Jurkat, Clone E6-1 (cell line): ENCODE measurements at regions not wholly inside any gene's neighbourhood (a gene's known extent, or its start where the extent isn't known, plus 50 kb on each side); places are given as distances from the start of the nearest gene placed in this dataset.

ENCODE experiments used
- DNase-seq: peaks from one replicate; pipeline ENCODE4 v3.0.0-alpha.2; 2011; ENCODE audit warnings: low read depth, low spot score
- H3K4me3 ChIP-seq: 2 replicates; pipeline ENCODE4 v1.5.1; 2011; ENCODE audit warnings: mild to moderate bottlenecking, low read length, control low read depth, moderate library complexity

DNA sequence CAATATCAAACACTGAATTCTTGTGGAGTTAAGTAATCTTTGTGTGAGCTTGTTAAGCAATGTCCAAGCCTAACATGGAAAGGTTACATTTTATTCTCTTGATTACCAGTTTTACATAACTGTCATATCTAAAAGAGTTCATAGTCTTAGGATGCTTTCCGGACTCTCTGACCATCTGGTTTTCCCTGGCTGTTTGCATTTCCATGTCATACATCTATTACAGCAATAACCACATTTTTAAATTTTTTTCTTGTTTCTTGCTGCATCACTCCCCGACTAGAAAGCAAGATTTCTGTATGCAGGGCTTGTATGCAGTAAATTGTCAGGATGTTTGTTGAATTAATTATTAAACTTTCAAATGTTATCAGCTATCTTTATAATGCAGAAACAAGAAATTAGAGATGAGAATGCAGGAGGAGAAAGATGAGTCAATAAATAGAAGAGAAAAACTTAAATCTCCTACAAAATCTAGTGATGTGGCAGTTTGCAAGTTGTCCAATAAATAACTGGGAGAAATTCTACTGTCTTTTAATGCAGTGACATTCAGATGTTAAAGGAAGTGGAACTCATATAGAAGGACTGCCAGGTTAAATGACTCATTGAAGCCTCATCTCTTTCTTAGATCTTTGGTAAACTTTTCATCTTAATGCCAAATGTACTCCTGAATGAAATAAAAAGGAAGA is 179.6 kb upstream of the SGCD start:
- DNase-seq: no peak
- no peak overlapping the region for H3K4me3 ChIP-seq

DNA sequence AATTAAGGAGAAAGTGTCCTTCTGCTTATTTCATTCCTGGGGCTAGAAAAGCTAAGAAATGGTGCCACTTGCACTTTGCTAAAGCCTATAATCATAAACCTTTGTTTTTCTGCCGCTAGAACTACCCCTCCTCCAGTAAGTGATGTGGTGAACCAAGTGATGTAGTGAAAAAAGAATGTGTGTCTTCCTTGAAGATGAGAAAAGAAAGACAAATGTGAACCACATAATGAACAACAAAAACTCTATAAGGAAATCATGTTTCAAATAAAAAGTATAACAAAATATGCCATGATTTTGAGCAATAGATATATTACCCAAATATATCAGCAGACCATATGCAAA is 179.0 kb upstream of the SGCD start:
- DNase-seq: no peak

DNA sequence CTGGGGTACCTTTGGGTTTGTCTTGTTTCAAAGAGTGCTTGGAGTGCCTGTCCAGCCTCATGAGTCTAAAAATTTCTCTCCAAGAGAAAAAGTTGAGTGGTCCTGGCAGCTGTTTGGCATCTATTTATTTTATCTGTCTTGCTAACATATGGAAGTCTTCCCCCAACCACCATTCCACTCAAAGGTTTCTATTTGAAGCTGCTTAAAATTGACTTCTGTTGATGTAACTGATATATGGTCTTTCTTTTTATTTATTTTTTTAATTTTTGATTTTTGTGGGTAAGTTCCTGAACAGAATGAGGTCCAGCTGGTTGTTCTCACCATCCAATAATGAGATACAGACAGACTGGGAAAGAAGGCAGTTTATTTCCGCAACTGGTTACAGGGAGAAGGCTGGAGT is 178.7 kb upstream of the SGCD start:
- no peak for DNase-seq
- no peak overlapping the region for H3K4me3 ChIP-seq

More for the DNA sequence above, 179.0 kb upstream of the SGCD start:
- H3K4me3 ChIP-seq: no peak overlapping the region

DNA sequence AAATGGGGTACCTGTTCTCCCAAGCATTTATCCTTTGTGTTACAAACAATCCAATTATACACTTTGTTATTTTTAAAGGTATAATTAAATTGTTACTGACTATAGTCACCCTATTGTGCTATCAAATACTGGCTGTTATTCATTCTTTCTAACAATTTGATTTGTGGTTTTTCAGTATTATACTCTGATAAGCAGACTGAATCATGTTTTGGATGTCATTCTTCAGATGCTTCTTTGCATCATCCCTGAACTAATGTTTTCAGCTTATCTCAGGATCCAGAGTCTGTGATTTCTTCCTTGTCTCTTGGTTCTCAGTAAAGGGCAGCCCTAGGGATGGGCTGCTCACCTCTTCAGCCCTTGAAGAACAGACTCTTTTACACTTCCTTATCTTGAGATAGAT is 177.8 kb upstream of the SGCD start:
- no peak for DNase-seq
- H3K4me3 ChIP-seq: no peak overlapping the region

DNA sequence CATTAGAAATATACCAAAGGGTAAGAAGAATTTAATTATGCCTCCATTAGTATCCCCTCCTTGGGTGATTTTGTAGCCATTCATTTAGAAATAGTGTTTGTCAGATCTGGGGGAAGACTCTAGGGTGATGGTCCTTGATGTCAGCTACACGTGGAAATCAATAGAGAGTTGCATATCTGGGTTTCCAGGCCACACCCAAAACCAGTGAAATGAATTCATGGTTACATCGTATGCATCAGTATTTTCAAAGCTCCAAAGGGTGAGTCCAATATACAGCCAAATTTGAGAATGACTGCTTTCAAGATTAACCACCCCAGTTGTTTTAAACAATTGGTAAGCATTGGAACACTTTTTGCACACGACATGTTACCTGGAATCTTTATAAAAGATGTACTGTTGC is 173.4 kb upstream of the SGCD start:
- H3K4me3 ChIP-seq: no peak overlapping the region

DNA sequence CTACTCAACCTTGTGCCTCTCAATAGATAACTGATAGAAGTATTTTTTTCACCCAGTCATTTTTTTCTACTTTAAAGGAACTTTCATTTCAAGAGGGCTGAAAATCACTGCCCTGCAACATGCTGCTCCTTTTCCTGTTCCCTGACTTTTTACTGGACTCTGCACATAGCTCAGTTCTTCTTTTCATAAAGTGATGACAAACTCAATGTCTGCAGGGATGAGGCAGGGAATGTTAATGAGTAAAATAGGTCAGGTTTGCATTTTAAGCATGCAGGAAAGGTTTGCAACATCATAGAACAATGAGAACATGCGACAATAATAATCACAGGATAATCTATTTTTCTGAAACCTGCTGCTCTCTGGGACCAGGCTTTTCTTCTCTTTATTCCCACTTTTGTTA is 172.2 kb upstream of the SGCD start:
- DNase-seq: no peak
- no peak overlapping the region for H3K4me3 ChIP-seq

More for the DNA sequence above, 173.4 kb upstream of the SGCD start:
- DNase-seq: no peak

DNA sequence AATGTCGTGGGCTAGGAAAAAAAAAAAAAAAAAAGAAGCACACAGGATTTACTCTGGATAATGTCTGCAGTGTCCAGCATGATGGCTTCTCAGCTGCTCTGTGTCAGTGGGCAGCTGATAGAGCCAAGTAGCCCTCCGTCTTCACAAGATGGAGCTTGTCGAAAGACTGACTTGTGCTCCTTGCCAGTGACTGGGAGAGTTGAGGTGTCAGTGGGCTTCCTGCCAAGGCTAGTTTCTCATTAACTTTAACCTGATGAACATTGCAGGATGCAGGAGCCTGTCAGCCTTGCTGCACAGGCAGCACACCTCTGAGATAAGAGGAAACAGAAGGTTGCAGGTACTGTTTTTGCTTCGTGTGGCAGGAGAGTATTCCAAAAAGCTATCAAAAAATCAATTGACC is 171.4 kb upstream of the SGCD start:
- no peak for DNase-seq
- no peak overlapping the region for H3K4me3 ChIP-seq

DNA sequence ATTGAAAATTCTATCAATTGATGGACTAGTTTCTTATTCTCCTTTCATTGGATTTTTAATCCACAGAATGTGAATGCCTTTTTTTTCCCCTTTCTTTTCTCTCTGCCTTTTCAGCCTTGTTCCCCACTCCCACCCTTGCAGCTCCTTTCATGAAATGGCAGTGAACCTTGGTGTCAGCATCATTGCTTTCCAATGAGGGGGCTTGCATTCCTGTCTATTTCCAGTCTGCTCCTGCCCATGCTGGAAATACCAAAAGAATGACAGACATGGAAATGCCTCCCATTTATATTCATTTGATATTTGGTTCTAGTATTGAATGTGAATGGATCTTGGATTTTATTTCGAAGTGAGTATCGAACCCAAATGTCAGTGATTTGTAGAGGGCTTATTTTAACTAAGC is 162.7 kb upstream of the SGCD start:
- DNase-seq: no peak

DNA sequence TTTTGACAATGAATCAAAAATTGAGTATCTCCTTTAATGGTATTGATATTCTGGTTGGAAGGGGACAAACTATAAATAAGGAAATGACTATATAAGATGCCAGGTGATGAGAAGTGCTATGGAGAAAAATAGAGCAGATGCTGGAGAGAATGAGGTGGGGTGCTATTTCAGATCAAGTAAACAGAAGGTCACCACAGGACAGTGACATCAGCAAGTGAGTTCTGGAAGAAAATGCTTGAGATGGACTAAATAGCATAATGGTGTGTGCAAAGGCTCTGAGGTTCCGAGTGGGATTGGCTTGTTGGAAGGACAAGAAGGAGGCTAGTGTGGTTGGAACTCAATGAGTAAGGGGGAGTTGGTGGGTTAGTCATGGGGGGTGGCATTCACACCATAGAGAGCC is 157.5 kb upstream of the SGCD start:
- DNase-seq: no peak
- no peak overlapping the region for H3K4me3 ChIP-seq

More for the DNA sequence above, 162.7 kb upstream of the SGCD start:
- H3K4me3 ChIP-seq: no peak overlapping the region

DNA sequence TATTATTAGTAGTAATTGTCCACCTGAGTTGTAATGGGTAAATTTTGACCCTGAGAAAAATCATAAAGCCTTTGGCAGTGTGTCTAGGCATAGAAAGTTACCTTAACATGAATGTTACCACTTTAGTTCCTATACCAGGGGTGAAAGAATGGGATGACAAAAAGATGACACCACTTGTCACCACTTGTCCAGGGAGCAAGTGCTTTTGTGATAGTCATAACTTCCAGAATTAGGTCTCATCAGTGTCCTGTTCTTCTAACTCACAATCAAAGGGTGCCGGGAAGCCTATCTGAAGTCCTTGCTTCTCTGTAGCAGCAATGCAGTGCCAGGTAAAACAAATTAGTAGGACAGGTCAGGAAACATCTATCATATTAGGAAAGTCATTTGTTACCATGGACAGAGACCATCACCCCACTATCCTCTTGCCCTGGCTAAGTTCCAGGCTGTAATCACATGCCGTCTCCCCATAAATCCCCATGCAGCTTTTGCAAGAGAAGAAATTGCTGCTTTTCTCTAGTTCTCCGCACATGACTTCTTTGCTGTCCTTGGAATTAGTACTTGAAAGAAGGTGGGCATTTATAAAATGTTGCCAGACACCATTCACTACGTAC is 156.5 kb upstream of the SGCD start:
- H3K4me3 ChIP-seq: no peak overlapping the region
- DNase-seq: no peak

DNA sequence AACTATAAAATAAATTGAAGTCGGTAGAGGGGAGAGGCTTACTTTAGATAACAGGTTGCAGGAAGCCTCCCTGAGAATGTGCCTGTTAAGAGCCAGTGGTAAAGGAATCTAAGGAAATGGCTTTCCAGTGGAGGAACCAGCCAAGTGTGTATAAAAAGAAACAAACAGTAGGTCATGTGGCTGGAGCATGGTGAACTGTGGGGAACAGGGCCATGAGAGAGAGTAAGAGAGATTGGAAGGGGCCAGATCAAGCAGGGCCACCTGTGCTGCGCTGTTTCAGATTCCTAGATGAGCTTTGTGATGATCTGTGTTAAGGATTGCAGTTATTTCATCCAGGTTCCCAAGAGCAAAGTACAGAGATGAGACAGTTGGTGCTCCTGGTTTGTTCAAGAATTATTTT is 152.7 kb upstream of the SGCD start:
- no peak overlapping the region for H3K4me3 ChIP-seq
- DNase-seq: no peak

DNA sequence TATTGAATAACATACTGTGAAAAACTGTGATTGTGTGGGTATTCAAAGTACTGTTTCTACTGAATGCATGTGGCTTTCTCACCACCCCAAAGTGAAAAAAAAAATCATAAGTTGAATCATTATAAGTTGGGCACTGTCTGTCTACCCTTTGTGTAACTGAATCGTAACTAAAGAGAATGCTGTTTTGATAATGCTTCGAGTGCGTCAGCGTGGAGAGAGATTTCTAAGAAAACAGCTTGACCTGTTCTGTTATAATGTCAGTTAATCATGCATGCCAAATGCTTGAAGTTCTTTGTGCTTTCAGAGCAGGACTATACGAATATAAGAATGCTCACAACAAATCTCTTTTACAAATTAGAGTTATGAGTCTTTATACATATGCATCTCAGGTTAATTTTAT is 148.8 kb upstream of the SGCD start:
- DNase-seq: no peak
- no peak overlapping the region for H3K4me3 ChIP-seq

DNA sequence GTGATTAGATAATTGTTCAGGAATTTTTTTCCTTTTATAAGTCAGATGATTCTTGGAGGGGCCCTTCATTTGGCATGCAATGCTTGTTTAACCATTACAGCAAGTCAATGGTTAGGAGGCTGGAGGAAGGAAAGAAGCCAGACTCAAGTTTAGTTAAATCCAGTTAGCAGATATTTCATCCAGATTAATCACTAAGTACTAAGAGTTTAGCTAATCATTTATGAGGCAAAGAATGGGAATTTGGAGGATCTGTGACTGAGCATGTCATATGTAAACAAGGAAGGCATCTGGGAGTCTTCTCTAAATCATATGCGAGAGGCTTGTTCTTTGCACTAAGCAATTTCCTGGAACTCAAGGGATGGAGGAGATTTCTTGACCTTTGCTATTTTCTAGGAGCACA is 145.3 kb upstream of the SGCD start:
- no peak overlapping the region for H3K4me3 ChIP-seq
- no peak for DNase-seq

DNA sequence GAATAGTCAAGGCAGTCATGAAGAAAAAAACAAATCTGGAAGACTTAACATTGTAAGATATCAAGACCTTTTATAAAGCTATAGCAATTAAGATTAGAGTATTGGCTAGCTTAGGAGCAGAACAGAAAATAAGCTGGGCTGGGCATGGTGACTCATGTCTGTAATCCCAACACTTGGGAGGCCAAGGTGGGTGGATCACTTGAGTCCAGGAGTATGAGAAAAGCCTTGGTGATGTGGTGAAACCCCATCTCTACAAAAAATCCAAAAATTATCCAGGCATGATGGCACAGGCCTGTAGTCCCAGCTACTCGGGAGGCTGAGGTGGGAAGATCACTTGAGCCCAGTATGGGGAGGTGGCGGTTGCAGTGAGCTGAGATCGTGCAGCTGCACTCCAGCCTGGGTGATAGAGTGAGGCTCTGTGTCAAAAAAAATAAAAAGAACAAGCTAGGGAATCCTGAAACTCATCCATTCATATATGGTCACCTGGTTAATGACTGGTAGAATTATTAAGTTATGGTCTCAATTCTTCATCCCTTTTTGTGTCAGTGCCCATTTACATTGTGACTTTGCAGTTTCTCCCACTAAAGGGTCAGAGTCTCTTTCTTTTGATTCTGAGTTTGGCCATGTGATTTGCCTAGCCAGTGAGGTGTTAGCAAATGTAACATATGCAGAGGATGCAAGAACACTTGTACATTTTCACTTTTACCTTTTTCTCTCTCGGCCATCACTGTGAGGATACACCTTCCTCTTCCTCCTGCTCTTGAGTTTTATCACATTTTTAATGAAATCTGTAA is 144.6 kb upstream of the SGCD start:
- DNase-seq: no peak
- no peak overlapping the region for H3K4me3 ChIP-seq

DNA sequence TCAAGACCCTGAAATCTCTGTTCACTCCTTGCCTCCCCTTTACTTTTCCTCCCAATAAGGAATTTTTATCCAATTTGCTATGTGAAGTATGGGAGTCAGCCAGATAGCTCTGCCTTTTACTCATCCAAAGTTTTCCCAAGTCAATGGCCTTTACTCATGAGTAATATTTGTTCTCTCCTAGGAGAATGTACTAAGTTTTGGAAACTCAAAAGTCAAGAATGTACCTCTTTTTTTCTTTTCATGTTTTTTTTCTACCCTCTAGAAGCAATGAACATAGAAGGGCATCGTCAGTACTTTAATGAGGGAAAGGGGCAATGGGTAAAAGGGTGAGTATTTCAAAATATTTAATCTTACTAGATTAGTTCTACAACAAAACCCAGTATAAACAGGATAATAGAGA is 140.2 kb upstream of the SGCD start:
- DNase-seq: no peak
- H3K4me3 ChIP-seq: no peak overlapping the region

DNA sequence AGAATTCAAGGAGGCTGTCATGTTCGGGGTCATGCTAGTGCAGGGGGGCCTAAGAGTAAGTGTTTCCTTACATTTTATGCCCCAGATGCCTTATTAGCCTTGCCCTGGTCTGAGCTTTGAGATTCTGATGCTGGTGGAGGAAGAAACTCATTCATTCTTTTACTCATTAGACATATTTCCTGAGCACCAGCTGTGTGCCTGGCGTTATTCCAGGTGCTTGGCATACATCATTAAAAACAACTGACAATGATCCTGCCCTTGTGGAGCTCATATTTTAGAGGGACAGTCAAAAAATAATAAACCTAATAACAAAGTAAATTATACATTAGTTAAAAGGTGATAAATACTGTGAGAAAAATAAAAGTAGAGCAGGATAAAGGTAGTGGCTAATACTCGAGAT is 138.9 kb upstream of the SGCD start:
- no peak for DNase-seq
- no peak overlapping the region for H3K4me3 ChIP-seq

DNA sequence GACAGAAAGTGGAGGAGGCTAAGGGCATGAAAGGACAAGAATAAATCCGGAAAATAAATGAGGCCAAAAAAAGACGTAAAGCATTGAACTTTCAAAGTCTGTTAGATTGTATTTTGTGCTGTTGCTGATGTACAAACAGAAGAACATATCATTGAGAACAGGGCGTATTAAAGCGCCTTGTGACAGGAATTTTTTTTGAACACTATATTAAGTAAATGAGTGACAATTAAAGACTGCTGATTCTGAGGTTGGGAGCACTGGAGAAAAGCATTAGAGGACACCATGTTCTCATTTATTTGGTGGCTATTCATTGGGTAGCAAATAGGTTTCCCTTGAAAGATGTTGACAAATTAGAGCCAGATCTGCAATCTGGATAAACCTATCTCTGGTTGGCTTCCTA is 137.3 kb upstream of the SGCD start:
- DNase-seq: no peak
- no peak overlapping the region for H3K4me3 ChIP-seq

DNA sequence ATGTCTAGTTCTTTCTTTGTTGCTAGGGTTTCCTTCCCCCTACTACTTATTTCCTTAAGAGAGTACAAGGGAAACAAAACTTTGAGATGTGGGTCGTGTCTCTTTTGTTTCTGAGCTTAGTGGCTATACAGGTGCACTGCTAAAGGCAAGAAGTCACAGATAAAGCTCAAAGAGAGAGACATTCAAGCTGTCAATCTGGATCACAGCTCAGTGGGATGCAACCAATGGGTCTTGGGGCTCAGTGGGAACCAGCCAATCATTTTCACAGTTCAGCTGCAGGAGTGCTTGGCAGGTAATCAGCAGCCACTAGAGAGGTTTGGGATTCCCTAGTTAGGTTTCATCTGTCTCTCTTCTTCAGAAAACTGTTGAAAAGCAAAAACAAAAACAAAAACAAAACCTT is 135.4 kb upstream of the SGCD start:
- no peak for DNase-seq
- no peak overlapping the region for H3K4me3 ChIP-seq

DNA sequence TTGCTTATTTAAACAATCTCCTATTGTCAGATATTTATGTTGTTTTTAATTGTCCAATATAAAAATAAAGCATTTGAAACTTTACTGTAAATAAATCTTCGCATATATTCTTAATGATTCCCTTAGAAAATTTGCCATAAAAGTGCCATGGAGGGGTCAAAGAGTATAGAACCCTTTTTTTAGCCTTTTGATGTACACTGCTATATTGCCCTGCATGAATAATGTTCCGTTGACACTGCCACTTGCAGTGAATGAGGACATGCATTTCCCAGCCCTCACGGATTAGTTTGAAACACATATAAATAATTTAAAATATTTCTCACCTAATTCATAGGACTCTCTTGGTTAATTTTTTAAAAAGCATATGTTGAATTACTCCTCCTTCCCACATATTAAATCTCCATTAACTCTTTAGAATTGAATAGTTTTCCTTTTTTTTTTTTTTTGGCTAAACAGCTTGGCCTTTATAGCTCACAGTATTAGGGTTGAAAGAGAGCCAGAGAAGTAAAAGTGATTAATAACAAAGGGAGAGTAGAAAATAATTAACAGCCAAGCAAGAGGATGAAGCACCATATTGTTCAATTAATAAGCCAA is 129.8 kb upstream of the SGCD start:
- no peak for DNase-seq
- H3K4me3 ChIP-seq: no peak overlapping the region

DNA sequence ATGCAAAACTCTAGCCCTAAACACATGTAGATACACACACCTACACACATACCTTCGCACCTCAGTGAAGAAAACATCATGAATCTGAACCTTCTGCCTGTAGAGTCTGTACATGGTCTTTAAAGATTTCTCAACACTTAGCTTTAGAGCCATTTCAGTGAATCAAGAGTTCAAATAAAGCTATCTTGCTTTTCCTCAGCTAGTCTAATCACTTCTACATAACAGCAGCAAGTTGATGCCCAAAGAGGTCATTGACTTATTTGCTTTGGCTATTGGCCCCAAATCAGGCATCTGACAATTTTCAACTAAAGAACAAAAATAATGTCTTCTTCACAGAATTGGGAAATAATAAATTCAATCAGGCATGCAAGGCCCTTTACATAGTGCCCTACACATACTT is 127.9 kb upstream of the SGCD start:
- no peak for DNase-seq
- H3K4me3 ChIP-seq: no peak overlapping the region
